HEK293T (cell line): ENCODE measurements at regions not wholly inside any gene's neighbourhood (a gene's known extent, or its start where the extent isn't known, plus 50 kb on each side); places are given as distances from the start of the nearest gene placed in this dataset.

ENCODE experiments used
- ARNT ChIP-seq: fragments of 450-650 bp; IDR thresholded peaks from 2 replicates; pipeline ENCODE4 v1.6.1; 2017; ENCODE audit warnings: mild to moderate bottlenecking
- BHLHE40 ChIP-seq: fragments of 450-650 bp; IDR thresholded peaks from 2 replicates; pipeline ENCODE4 v1.6.1; 2016; ENCODE audit warnings: mild to moderate bottlenecking, moderate library complexity, borderline replicate concordance
- ELF4 ChIP-seq: fragments of 450-650 bp; IDR thresholded peaks from 2 replicates; pipeline ENCODE4 v1.6.1; 2017; ENCODE audit warnings: antibody characterized with exemption
- FOXK2 ChIP-seq: fragments of 450-650 bp; IDR thresholded peaks from 2 replicates; pipeline ENCODE4 v1.6.1; 2016; ENCODE audit warnings: mild to moderate bottlenecking
- FOXM1 ChIP-seq: fragments of 450-650 bp; IDR thresholded peaks from 2 replicates; pipeline ENCODE4 v1.6.1; 2017; ENCODE audit warnings: mild to moderate bottlenecking, borderline replicate concordance
- HDGF ChIP-seq: fragments of 450-650 bp; IDR thresholded peaks from 2 replicates; pipeline ENCODE4 v1.6.1; 2017; ENCODE audit warnings: antibody characterized with exemption, borderline replicate concordance
- L3MBTL2 ChIP-seq: fragments of 450-650 bp; conservative IDR thresholded peaks from 2 replicates; pipeline ENCODE4 v1.6.1; 2016; ENCODE audit warnings: mild to moderate bottlenecking
- NFRKB ChIP-seq: fragments of 450-650 bp; IDR thresholded peaks from 2 replicates; pipeline ENCODE4 v1.6.1; 2016; ENCODE audit warnings: mild to moderate bottlenecking, moderate library complexity
- PKNOX1 ChIP-seq: fragments of 450-650 bp; IDR thresholded peaks from 2 replicates; pipeline ENCODE4 v1.6.1; 2016
- SP1 ChIP-seq: fragments of 450-650 bp; IDR thresholded peaks from 2 replicates; pipeline ENCODE4 v1.6.1; 2017
- SUZ12 ChIP-seq: fragments of 450-650 bp; IDR thresholded peaks from 2 replicates; pipeline ENCODE4 v1.6.1; 2016; ENCODE audit warnings: mild to moderate bottlenecking
- TARDBP ChIP-seq: fragments of 450-650 bp; IDR thresholded peaks from 2 replicates; pipeline ENCODE4 v1.6.1; 2016
- ZNF384 ChIP-seq: fragments of 450-650 bp; IDR thresholded peaks from 2 replicates; pipeline ENCODE4 v1.6.1; 2016

GRCh38 chr22:27170491-27170890 lies 513.1 kb downstream of the MIAT start:
- TF ChIP-seq SP1 (no peak), ZNF384 (no peak), FOXM1 (no peak), BHLHE40 (no peak), TARDBP (no peak), HDGF (no peak), L3MBTL2 (no peak), SUZ12 (no peak), PKNOX1 (no peak), NFRKB (no peak), ARNT (no peak), ELF4 (no peak), FOXK2 (no peak)
